ENCODE measurements at regions not wholly inside any gene's neighbourhood (a gene's known extent, or its start where the extent isn't known, plus 50 kb on each side); places are given as distances from the start of the nearest gene placed in this dataset.

- TF ChIP-seq CHD2 (IDR thresholded peaks at IDR 0.05; ENCODE audit: low read length), result no peak
- no peak for TF ChIP-seq SP2 (IDR thresholded peaks at IDR 0.05; ENCODE audit: low read length)
- TF ChIP-seq CHD1 (IDR thresholded peaks at IDR 0.05; ENCODE audit: low read depth, low read length), result no peak
- no peak for TF ChIP-seq TEAD4 (IDR thresholded peaks at IDR 0.05; ENCODE audit: low read depth, low read length)
- TF ChIP-seq, protein P1, sequence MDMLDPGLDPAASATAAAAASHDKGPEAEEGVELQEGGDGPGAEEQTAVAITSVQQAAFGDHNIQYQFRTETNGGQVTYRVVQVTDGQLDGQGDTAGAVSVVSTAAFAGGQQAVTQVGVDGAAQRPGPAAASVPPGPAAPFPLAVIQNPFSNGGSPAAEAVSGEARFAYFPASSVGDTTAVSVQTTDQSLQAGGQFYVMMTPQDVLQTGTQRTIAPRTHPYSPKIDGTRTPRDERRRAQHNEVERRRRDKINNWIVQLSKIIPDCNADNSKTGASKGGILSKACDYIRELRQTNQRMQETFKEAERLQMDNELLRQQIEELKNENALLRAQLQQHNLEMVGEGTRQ (IDR thresholded peaks at IDR 0.05; ENCODE audit: low read length), result no peak
- no peak for TF ChIP-seq FOSL1 (IDR thresholded peaks at IDR 0.05; ENCODE audit: insufficient read depth, low read depth, low read length)
Observed at GRCh38 chr6:91812596-91813274, 1225.9 kb upstream of the MAP3K7 start (continued).

Data from H1 (cell line).